GM19397 (cell line): ENCODE measurements at regions not wholly inside any gene's neighbourhood (a gene's known extent, or its start where the extent isn't known, plus 50 kb on each side); places are given as distances from the start of the nearest gene placed in this dataset.
"Not testable (repeated sequence)": the region's sequence is repeated elsewhere in the genome, so short reads cannot be mapped to it uniquely, and the experiment has no call there.

Source experiments
- ATAC-seq: cut with Tn5 transposase; IDR thresholded peaks from one replicate; pipeline ENCODE4 v1.9.1; 2021; ENCODE audit warnings: mild to moderate bottlenecking, moderate library complexity; ENCODE audit not compliant: unreplicated experiment

GRCh38 chr1:101474039-101474665 lies 237.3 kb downstream of the S1PR1 start:
- ATAC-seq, result no peak

- no peak for ATAC-seq
Observed at GRCh38 chr1:101476541-101476940, 239.7 kb downstream of the S1PR1 start.

- ATAC-seq, result no peak
Observed at GRCh38 chr1:101479945-101480344, 243.1 kb downstream of the S1PR1 start.

GRCh38 chr1:101482306-101482705 lies 245.5 kb downstream of the S1PR1 start:
- no peak for ATAC-seq

- ATAC-seq, result no peak
Observed at GRCh38 chr1:101483982-101484688, 247.3 kb downstream of the S1PR1 start.

DNA sequence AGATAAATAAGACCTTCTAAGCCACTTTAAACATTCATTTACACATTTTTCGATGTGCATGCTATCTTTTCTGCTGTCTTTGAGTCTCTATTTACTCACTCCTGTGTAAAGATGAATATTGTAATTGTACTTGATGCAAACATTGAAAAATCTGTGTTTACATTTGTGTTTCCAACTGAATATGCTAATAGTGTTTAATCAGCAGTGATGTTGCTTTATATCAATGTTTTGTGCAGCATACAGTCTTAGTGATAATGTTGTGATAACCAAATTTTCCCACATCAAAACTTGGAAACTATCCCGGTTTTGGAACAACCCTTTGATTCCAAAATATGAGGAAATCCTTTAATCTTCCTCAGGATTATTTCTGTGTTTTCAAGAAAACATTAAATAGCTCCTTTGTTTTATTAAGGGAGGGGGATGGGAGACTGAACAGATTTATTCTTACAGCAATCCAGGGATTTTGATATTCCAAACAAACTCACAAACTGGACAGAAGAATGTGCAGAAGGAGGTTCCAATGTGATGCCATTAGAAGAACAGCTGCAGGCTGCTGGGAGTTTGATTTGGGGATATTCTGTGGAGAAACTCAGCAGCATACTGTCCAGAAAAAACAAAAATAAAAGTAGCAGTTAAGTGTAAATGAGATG lies 248.0 kb downstream of the S1PR1 start:
- ATAC-seq, result no peak

DNA sequence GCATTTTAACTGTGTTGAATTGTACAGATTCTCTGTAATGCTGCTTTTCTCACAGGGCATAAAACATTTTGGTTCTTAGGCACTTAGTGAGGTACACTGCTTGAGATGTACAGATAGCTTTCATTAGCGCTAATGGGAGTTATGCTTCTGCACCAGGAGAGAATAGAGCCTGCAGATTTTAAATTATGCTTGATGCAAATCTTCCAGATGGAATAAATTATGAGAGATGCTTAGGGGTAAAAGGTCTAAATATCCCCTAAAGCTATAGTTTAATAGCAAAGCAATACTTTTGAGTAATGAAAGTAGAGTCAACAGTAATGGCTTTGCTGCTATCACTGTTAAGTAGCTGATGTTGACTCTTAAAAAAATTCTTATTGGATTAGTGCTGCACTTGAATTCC lies 248.9 kb downstream of the S1PR1 start:
- no peak for ATAC-seq

DNA sequence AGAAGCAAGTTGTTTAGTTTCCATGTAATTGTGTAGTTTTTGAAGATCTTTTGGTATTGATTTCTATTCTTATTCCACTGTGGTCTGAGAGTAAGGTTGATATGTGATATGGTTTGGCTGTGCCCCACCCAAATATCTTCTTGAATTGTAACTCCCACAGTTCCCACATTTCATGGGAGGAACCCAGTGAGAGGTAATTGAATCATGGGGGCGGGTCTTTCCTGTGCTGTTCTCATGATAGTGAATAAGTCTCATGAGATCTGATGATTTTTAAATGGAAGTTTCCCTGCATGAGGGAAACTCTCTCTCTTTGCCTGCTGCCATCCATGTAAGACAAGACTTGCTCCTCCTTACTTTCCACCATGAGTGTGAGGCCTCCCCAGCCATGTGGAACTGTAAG lies 255.3 kb downstream of the S1PR1 start:
- not testable (repeated sequence) for ATAC-seq

- not testable (repeated sequence) for ATAC-seq
Observed at GRCh38 chr1:101493920-101494319, 257.1 kb downstream of the S1PR1 start.

GRCh38 chr1:101496109-101496508 lies 259.3 kb downstream of the S1PR1 start:
- ATAC-seq, result no peak

- no peak for ATAC-seq
Observed at GRCh38 chr1:101497881-101498559, 261.2 kb downstream of the S1PR1 start.

DNA sequence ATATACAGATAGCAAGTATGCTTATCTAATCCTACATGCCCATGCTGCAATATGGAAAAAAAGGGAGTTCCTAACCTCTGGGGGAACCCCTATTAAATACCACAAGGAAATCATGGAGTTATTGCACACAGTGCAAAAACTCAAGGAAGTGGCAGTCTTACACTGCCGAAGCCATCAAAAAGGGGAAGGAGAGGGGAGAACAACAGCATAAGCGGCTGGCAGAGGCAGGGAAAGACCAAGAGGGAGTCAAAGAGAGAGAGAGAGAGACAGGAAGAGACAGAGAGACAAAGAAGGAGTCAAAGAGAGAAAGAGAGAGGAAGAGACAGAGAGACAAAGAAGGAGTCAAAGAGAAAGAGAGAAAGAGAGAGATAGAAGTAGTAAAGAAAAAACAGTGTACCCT lies 267.3 kb downstream of the S1PR1 start:
- not testable (repeated sequence) for ATAC-seq

- ATAC-seq, result not testable (repeated sequence)
Observed at GRCh38 chr1:101505240-101505639, 268.4 kb downstream of the S1PR1 start.

GRCh38 chr1:101506541-101507164 lies 269.8 kb downstream of the S1PR1 start:
- ATAC-seq, result peak; percentile 66

DNA sequence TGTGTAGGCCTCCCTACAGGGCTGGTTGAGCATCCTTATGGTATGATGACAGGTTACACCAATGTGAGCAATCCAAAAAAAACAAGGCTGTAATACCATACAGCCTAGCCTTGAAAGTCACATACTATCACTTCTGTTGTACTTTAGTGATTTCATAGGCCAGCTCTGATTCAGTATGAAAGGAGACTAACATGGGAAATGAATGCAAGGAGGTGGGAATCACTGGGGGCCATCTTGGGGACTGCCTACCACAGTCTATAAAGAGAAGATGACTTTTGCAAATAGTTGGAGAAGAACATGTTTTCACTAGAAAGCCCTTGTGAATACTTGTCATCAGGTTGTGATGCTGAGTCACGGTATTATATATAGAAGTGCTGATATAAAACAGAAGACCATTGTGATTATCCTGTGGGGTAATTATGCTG lies 270.7 kb downstream of the S1PR1 start:
- ATAC-seq, result no peak

GRCh38 chr1:101508913-101509312 lies 272.1 kb downstream of the S1PR1 start:
- no peak for ATAC-seq

DNA sequence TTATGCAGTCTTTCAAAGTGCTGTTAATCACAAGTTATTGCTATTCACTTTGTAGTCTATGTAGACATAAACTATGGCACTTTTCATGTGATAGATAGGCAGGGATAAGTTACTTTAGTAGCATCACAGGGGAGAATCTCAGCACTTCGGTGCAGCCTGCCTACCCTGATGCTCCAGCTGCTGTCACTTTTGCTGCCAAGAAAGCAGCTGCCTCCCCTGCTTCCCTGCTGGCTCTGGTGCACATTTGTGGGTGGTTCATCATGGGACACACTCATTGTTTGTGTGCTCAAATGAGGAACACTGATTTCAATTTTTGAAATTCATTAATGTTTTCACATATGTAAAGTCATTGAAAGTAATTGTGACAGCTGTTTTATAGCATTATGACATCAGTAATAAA lies 272.6 kb downstream of the S1PR1 start:
- no peak for ATAC-seq

DNA sequence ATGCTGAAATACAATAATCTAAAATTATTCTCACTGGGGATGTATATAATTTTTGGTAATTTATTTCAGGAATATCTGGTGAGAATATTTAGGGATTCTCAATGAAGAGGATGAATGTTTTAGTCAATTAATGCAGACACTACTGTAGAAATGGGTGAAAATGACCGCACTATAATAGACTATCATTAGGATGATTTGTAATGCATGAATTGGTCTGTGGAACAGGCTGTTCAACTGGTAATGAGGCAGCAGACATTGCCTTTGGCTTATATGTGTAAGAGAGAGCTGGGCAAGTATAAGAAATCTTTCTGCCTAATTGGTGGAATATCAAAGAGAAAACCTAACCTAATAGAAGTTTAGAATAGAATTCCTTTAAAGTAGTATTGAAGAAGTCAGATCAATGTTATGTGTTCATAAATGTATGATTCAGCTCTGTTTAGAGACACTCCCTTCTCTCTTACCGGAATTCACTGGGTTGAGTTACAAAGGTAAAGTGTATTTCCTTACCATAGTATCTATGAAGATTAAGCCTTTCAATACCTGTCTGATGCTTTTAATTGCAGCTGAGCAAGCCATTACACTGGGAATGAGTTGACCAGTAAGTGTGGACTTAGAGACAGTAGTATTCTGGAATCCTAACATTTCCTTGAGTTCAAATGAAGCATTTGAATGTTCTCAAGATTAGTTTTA lies 274.5 kb downstream of the S1PR1 start:
- no peak for ATAC-seq

DNA sequence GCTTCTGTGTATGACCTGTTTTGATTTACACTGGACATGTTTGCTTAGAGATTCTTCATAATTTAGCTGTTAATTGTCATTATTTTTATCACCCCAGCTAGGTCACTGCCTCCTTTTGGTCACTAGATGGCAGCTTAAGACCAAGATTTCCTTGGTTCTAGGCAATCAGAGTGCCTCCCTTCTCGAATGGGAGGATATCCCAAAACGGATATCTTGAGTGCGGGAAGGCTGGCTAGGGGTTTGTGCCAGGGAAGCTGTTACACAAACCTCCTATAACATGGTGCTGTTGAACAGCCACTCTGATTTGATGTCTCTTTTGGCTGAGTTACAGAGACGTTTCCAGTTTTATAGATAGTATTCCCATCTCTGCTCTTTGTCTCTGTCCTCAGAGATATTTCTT lies 283.5 kb downstream of the S1PR1 start:
- ATAC-seq, result peak; percentile 89

DNA sequence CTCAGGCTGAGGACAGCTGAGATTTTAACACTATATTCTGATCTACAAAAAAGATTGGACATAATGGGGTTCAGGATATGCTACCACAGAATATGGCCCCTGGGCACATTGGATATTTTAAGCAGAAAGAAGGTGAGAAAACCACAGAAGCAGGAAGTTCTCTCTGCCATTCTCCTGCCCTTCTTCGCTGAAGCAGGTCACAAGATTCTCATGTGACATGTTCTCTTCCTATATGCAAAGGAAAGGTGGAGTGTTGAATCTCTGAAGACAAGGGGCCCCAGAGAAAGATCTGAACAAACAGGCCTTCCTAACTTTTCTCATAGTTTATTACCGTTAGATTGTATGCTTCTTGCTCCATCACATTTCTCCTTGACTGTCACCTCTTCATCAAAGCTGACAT lies 285.7 kb downstream of the S1PR1 start:
- ATAC-seq, result no peak

- no peak for ATAC-seq
Observed at GRCh38 chr1:101526813-101527212, 290.0 kb downstream of the S1PR1 start.
